HCT116 (cell line): ENCODE measurements at regions not wholly inside any gene's neighbourhood (a gene's known extent, or its start where the extent isn't known, plus 50 kb on each side); places are given as distances from the start of the nearest gene placed in this dataset.

Experiments
- ATAC-seq: fragments of 200-7000 bp; cut with Tn5 transposase; 2 replicates; pipeline ENCODE4 v1.9.1; 2020; ENCODE audit warnings: mild to moderate bottlenecking, moderate library complexity
- BruUV-seq: library from RNA; stranded (reverse); fragments of 400-500 nt; replicated peaks from 2 replicates; lab custom pipeline; 2021; lab: Mats Ljungman, UMichigan
- CTCF ChIA-PET: fragments of 300-600 bp; sonication (Branson Sonifier 250); formaldehyde crosslinking; loops from one replicate; lab custom pipeline; 2021; ENCODE audit warnings: antibody characterized with exemption; lab: Charles Lee
- POLR2A ChIA-PET: fragments of 300-600, 350-600 bp; sonication (Branson Sonifier 250); formaldehyde crosslinking; loops from one replicate; lab custom pipeline; 2021; ENCODE audit warnings: antibody characterized with exemption; lab: Charles Lee
- RAD21 ChIA-PET, 2 experiments: fragments of 300-600 bp; sonication (Branson Sonifier 250); formaldehyde crosslinking; loops; one replicate each; lab custom pipeline; 2023; ENCODE audit warnings: low total read pairs in 2 of 2; ENCODE audit not compliant: uncharacterized antibody in 2 of 2, unreplicated experiment in 2 of 2, low non-redundant PET in 1 of 2; lab: Charles Lee
- DNase-seq: peaks from one replicate; pipeline ENCODE4 v3.0.0-alpha.2; 2010; ENCODE audit warnings: low read depth, low spot score
- H2AFZ ChIP-seq: fragments of 200-600 bp; shearing (Covaris generic), sonication (generic); 2 replicates; pipeline ENCODE4 v1.6.1; 2017; ENCODE audit warnings: low read depth, mixed run types, mixed read lengths, antibody characterized with exemption, low read length; ENCODE audit not compliant: poor library complexity, severe bottlenecking
- H3K27ac ChIP-seq: 2 replicates; pipeline ENCODE4 v1.5.1; 2012; ENCODE audit warnings: low read depth, low read length
- H3K27me3 ChIP-seq: fragments of 200-600 bp; sonication (generic); 2 replicates; pipeline ENCODE4 v1.6.1; 2016; ENCODE audit warnings: mixed run types, low read length, mixed read lengths; ENCODE audit not compliant: insufficient read depth
- H3K36me3 ChIP-seq, 2 experiments: fragments of 200-500 bp in 1 of 2; fragments of 200-600 bp in 1 of 2; sonication (Bioruptor generic) in 1 of 2; sonication (generic) in 1 of 2; 2 replicates each; pipeline versions ENCODE4 v1.5.1 to v1.6.1; 2014 to 2016; ENCODE audit warnings: low read length in 2 of 2, inconsistent platforms in 1 of 2, mixed read lengths in 1 of 2, mixed run types in 1 of 2; ENCODE audit not compliant: insufficient read depth in 2 of 2, control insufficient read depth in 1 of 2
- H3K4me1 ChIP-seq, 2 experiments: fragments of 200-600 bp in 1 of 2; sonication (generic) in 1 of 2; 2 replicates each; pipeline versions ENCODE4 v1.5.1 to v1.6.1; 2012 to 2017; ENCODE audit warnings: low read length in 2 of 2, inconsistent platforms in 1 of 2, mild to moderate bottlenecking in 1 of 2, mixed read lengths in 1 of 2, mixed run types in 1 of 2, moderate library complexity in 1 of 2; ENCODE audit not compliant: insufficient read depth in 2 of 2, control insufficient read depth in 1 of 2
- H3K4me2 ChIP-seq: fragments of 200-600 bp; sonication (generic); 2 replicates; pipeline ENCODE4 v1.6.1; 2017; ENCODE audit warnings: mixed run types, low read length, mixed read lengths
- H3K4me3 ChIP-seq, 2 experiments: fragments of 200-600 bp in 1 of 2; sonication (generic) in 1 of 2; replicated peaks in 1 of 2; 2 replicates each; pipeline ENCODE4 v1.5.1; 2011 to 2016; ENCODE audit warnings: low read length in 2 of 2, control low read depth in 1 of 2, low read depth in 1 of 2, mild to moderate bottlenecking in 1 of 2, mixed read lengths in 1 of 2, mixed run types in 1 of 2
- H3K79me2 ChIP-seq: fragments of 200-600 bp; sonication (generic); 2 replicates; pipeline ENCODE4 v1.6.1; 2017; ENCODE audit warnings: mild to moderate bottlenecking, mixed run types, low read length, moderate library complexity, mixed read lengths; ENCODE audit not compliant: insufficient read depth
- H3K9ac ChIP-seq: fragments of 200-600 bp; sonication (generic); 2 replicates; pipeline ENCODE4 v1.6.1; 2016; ENCODE audit warnings: low read length, mixed read lengths
- H3K9me2 ChIP-seq: fragments of 200-600 bp; sonication (generic), shearing (Covaris generic); 2 replicates; pipeline ENCODE4 v1.6.1; 2017; ENCODE audit warnings: mixed run types, mild to moderate bottlenecking, moderate library complexity; ENCODE audit not compliant: insufficient read depth
- H3K9me3 ChIP-seq, 2 experiments: fragments of 200-500 bp in 1 of 2; fragments of 200-600 bp in 1 of 2; sonication (Bioruptor generic) in 1 of 2; sonication (generic) in 1 of 2; 2 replicates each; pipeline ENCODE4 v1.6.1; 2014 to 2017; ENCODE audit warnings: low read length in 2 of 2, mixed read lengths in 2 of 2, inconsistent platforms in 1 of 2, low read depth in 1 of 2, mild to moderate bottlenecking in 1 of 2, mixed run types in 1 of 2, moderate library complexity in 1 of 2; ENCODE audit not compliant: control insufficient read depth in 1 of 2, insufficient read depth in 1 of 2
- H4K20me1 ChIP-seq: fragments of 200-600 bp; sonication (generic), shearing (Covaris generic); 2 replicates; pipeline ENCODE4 v1.6.1; 2017; ENCODE audit warnings: mixed run types, mild to moderate bottlenecking, moderate library complexity; ENCODE audit not compliant: insufficient read depth
- CBX3 ChIP-seq: IDR thresholded peaks from 2 replicates; pipeline ENCODE4 v1.6.1; 2012; ENCODE audit warnings: low read depth
- CEBPB ChIP-seq: IDR thresholded peaks from 2 replicates; pipeline ENCODE4 v1.6.1; 2012; ENCODE audit warnings: low read depth
- EGR1 ChIP-seq: IDR thresholded peaks from 2 replicates; pipeline ENCODE4 v1.6.1; 2012; ENCODE audit warnings: low read depth
- ELF1 ChIP-seq: IDR thresholded peaks from 2 replicates; pipeline ENCODE4 v1.6.1; 2012; ENCODE audit warnings: low read depth, borderline replicate concordance
- EZH2 ChIP-seq: fragments of 200-600 bp; sonication (generic); IDR thresholded peaks from 2 replicates; pipeline ENCODE4 v1.6.1; 2017; ENCODE audit warnings: antibody characterized with exemption, mixed run types
- EZH2phosphoT487 ChIP-seq: fragments of 200-600 bp; IDR thresholded peaks from 2 replicates; pipeline ENCODE4 v1.6.1; 2018; ENCODE audit warnings: antibody characterized with exemption, borderline replicate concordance
- FOSL1 ChIP-seq: IDR thresholded peaks from 2 replicates; pipeline ENCODE4 v1.6.1; 2012; ENCODE audit warnings: low read depth
- JUND ChIP-seq: IDR thresholded peaks from 2 replicates; pipeline ENCODE4 v1.6.1; 2012
- POLR2A ChIP-seq: IDR thresholded peaks from 2 replicates; pipeline ENCODE4 v1.7.0; 2011; ENCODE audit warnings: borderline replicate concordance; ENCODE audit not compliant: insufficient read depth, insufficient read length; ENCODE audit errors: extremely low read depth
- POLR2AphosphoS5 ChIP-seq: IDR thresholded peaks from 2 replicates; pipeline ENCODE4 v1.6.1; 2011; ENCODE audit warnings: mild to moderate bottlenecking, low read depth, low read length, moderate library complexity
- RAD21 ChIP-seq: IDR thresholded peaks from 2 replicates; pipeline ENCODE4 v1.6.1; 2012; ENCODE audit warnings: low read depth, mild to moderate bottlenecking
- SRF ChIP-seq: IDR thresholded peaks from 2 replicates; pipeline ENCODE4 v1.6.1; 2012; ENCODE audit warnings: low read depth
- TCF7L2 ChIP-seq: IDR thresholded peaks from 2 replicates; pipeline ENCODE4 v1.7.0; 2011; ENCODE audit warnings: borderline replicate concordance, inconsistent platforms; ENCODE audit not compliant: insufficient read depth, insufficient read length; ENCODE audit errors: extremely low read depth
- YY1 ChIP-seq: IDR thresholded peaks from 2 replicates; pipeline ENCODE4 v1.6.1; 2011; ENCODE audit warnings: low read length, low read depth, moderate library complexity, mild to moderate bottlenecking; ENCODE audit not compliant: insufficient replicate concordance; ENCODE audit errors: extremely low read depth
- ZFX ChIP-seq: fragments of 450-650 bp; IDR thresholded peaks from 2 replicates; pipeline ENCODE4 v1.6.1; 2017
- ZNF274 ChIP-seq: fragments of 200-500 bp; sonication (Bioruptor generic); IDR thresholded peaks from 2 replicates; pipeline ENCODE4 v1.6.1; 2014; ENCODE audit warnings: mild to moderate bottlenecking, low read depth, low read length, inconsistent platforms
- intact Hi-C: fragments of 100-400 bp; cut with micrococcal nuclease; formaldehyde crosslinking; loops from 2 replicates; pipeline ENCODE4 v1.10.0; 2022
- TF ChIP-seq, protein P1 (sequence below): IDR thresholded peaks from 2 replicates; pipeline ENCODE4 v1.6.1; 2012
- TF ChIP-seq, protein P2 (sequence below): IDR thresholded peaks from 2 replicates; pipeline ENCODE4 v1.6.1; 2012; ENCODE audit warnings: low read depth
- TF ChIP-seq, protein P3 (sequence below), 3 experiments: fragments of 200-600 bp in 1 of 3; sonication (generic) in 1 of 3; IDR thresholded peaks in 2 of 3; conservative IDR thresholded peaks in 1 of 3; 2 replicates each; pipeline ENCODE4 v1.5.1; 2012 to 2017; ENCODE audit warnings: low read depth in 2 of 3, low read length in 2 of 3, antibody characterized with exemption in 1 of 3, borderline replicate concordance in 1 of 3, control low read depth in 1 of 3, mild to moderate bottlenecking in 1 of 3, mixed read lengths in 1 of 3, mixed run types in 1 of 3, moderate library complexity in 1 of 3; ENCODE audit not compliant: insufficient read depth in 1 of 3
- TF ChIP-seq, protein P4 (sequence below): IDR thresholded peaks from 2 replicates; pipeline ENCODE4 v1.6.1; 2012

DNA sequence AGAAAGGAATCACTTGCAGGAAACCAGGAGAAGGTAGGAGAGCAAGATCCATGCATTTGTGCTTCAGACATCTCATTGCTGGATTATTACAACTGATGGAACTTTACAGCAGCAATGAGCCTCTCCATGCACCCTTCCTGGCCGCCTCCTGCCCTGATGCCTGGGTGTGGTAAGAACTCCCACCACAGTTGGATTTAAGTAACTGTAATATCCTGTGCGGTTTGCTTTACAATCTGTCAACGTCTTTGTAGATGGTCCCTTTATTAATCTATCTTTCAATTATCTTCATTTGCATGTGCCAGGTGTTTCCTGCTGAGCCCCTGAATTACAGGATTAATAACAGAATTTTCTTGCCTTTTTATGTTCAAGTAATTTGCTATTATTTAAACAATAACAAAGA lies 1300.5 kb upstream of the TMEM132C start:
- intact Hi-C loops: no loop called here

More for the DNA sequence above, 1300.5 kb upstream of the TMEM132C start:
- Histone ChIP-seq H3K4me3 (no peak overlapping the region), H3K9ac (no peak overlapping the region), H3K4me2 (no peak overlapping the region), H3K9me2 (no peaks in the 10 kb centered on the region), H3K79me2 (no peaks in the 10 kb centered on the region), H3K4me1 (no peaks in the 10 kb centered on the region), H3K27ac (no peak overlapping the region), H2AFZ (no peak overlapping the region), H4K20me1 (no peaks in the 10 kb centered on the region), H3K36me3 (no peaks in the 10 kb centered on the region), H3K27me3 (no peaks in the 10 kb centered on the region), H3K9me3 (no peaks in the 10 kb centered on the region)
- CTCF ChIA-PET: no interaction called here
- DNase-seq (no peak), ATAC-seq (no peak)
- RAD21 ChIA-PET: no interaction called here
- no TSS peak for BruUV-seq
- TF ChIP-seq ZNF274: no peak
- no peak for TF ChIP-seq YY1
- no peak for TF ChIP-seq EZH2phosphoT487
- no peak for TF ChIP-seq CBX3
- TF ChIP-seq JUND: no peak
- no peak for TF ChIP-seq CEBPB
- TF ChIP-seq ZFX: no peak
- no peak for TF ChIP-seq EZH2
- TF ChIP-seq EGR1: no peak
- TF ChIP-seq, protein P1, sequence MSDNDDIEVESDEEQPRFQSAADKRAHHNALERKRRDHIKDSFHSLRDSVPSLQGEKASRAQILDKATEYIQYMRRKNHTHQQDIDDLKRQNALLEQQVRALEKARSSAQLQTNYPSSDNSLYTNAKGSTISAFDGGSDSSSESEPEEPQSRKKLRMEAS: no peak
- no peak for TF ChIP-seq RAD21
- TF ChIP-seq, protein P2, sequence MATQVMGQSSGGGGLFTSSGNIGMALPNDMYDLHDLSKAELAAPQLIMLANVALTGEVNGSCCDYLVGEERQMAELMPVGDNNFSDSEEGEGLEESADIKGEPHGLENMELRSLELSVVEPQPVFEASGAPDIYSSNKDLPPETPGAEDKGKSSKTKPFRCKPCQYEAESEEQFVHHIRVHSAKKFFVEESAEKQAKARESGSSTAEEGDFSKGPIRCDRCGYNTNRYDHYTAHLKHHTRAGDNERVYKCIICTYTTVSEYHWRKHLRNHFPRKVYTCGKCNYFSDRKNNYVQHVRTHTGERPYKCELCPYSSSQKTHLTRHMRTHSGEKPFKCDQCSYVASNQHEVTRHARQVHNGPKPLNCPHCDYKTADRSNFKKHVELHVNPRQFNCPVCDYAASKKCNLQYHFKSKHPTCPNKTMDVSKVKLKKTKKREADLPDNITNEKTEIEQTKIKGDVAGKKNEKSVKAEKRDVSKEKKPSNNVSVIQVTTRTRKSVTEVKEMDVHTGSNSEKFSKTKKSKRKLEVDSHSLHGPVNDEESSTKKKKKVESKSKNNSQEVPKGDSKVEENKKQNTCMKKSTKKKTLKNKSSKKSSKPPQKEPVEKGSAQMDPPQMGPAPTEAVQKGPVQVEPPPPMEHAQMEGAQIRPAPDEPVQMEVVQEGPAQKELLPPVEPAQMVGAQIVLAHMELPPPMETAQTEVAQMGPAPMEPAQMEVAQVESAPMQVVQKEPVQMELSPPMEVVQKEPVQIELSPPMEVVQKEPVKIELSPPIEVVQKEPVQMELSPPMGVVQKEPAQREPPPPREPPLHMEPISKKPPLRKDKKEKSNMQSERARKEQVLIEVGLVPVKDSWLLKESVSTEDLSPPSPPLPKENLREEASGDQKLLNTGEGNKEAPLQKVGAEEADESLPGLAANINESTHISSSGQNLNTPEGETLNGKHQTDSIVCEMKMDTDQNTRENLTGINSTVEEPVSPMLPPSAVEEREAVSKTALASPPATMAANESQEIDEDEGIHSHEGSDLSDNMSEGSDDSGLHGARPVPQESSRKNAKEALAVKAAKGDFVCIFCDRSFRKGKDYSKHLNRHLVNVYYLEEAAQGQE: no peak
- no peak for TF ChIP-seq SRF
- TF ChIP-seq, protein P3, sequence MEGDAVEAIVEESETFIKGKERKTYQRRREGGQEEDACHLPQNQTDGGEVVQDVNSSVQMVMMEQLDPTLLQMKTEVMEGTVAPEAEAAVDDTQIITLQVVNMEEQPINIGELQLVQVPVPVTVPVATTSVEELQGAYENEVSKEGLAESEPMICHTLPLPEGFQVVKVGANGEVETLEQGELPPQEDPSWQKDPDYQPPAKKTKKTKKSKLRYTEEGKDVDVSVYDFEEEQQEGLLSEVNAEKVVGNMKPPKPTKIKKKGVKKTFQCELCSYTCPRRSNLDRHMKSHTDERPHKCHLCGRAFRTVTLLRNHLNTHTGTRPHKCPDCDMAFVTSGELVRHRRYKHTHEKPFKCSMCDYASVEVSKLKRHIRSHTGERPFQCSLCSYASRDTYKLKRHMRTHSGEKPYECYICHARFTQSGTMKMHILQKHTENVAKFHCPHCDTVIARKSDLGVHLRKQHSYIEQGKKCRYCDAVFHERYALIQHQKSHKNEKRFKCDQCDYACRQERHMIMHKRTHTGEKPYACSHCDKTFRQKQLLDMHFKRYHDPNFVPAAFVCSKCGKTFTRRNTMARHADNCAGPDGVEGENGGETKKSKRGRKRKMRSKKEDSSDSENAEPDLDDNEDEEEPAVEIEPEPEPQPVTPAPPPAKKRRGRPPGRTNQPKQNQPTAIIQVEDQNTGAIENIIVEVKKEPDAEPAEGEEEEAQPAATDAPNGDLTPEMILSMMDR (IDR thresholded peaks at IDR 0.05 in 2 of 3, conservative IDR thresholded peaks at IDR 0.05 in 1 of 3; ENCODE audit: borderline replicate concordance in 1 of 3, insufficient read depth in 1 of 3, low read depth in 2 of 3, low read length in 2 of 3): no peak
- TF ChIP-seq, protein P4, sequence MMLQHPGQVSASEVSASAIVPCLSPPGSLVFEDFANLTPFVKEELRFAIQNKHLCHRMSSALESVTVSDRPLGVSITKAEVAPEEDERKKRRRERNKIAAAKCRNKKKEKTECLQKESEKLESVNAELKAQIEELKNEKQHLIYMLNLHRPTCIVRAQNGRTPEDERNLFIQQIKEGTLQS: no peak
- no peak for TF ChIP-seq ELF1
- no peak for TF ChIP-seq POLR2AphosphoS5
- TF ChIP-seq FOSL1: no peak
- no peak for TF ChIP-seq POLR2A
- no peak for TF ChIP-seq TCF7L2
- POLR2A ChIA-PET: no interaction called here
